Activated T-cell treated with anti-CD3 and anti-CD28 coated beads for 24 hours (primary cell): ENCODE measurements at regions not wholly inside any gene's neighbourhood (a gene's known extent, or its start where the extent isn't known, plus 50 kb on each side); places are given as distances from the start of the nearest gene placed in this dataset.
"Not testable (repeated sequence)": the region's sequence is repeated elsewhere in the genome, so short reads cannot be mapped to it uniquely, and the experiment has no call there.

Source experiments
- DNase-seq: peaks from one replicate; pipeline ENCODE4 v3.0.0-alpha.2; 2020; ENCODE audit warnings: low read depth

DNA sequence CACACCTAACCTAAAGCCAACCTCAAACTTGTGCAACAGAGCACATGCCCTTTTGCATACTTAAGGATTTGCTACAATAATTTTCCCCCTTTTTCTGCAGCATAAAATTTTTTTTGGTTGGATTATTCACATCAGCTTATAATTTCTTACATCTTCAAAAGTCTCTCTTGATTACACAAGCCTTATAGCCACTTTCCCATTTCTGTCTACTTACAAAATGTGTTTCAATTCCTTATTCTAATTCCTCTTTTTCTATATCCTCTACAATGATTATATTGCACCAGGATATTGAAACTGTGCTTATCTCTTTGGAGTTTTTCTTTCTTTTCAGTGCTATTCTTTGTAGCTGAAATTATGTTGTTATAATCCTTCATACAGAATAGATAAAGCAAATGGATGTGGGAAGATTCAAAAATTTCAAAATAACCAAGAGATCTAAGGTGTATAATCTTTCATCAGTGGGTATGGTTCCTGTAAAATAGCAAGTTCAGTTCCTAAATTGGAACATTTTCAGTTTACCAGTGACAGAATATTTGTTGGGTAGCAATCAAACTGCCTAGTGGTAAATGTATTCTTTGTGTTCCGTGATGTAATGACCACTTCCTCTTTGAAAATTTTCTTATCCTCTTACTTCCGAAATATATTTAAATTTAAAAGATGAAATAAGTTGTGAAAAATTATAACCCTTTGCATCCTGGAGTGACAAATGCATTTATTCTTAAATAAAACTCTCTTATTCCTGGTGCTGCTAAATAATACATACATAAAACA lies 386.8 kb upstream of the CHD1 start:
- DNase-seq: no peak

DNA sequence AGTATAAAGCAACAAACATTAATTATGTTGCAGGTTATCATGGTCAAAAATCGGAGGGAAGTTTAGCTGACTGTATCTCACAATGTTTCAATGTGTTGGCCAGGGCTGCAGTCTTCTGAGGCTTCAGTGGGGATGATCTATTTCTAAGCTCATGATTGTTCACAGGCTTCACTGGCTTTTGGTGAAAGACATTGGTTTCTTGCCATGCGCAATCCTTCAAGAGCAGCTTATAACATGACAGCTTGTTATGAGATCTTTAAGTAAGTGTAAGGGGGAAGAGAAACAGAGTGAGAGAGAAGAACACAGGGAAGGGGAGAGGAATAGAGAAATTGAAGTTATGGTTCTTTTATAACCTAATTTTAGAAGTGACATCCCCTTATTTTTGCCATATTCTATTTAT lies 385.9 kb upstream of the CHD1 start:
- DNase-seq: no peak

GRCh38 chr5:99308131-99308530 lies 379.3 kb upstream of the CHD1 start:
- no peak for DNase-seq

GRCh38 chr5:99305045-99305580 lies 376.3 kb upstream of the CHD1 start:
- DNase-seq: no peak

GRCh38 chr5:99285606-99286005 lies 356.8 kb upstream of the CHD1 start:
- no peak for DNase-seq

GRCh38 chr5:99275128-99275527 lies 346.3 kb upstream of the CHD1 start:
- DNase-seq: no peak

- no peak for DNase-seq
These were observed 343.8 kb upstream of the CHD1 start for GRCh38 chr5:99272576-99272975.

- no peak for DNase-seq
These were observed 330.0 kb upstream of the CHD1 start for GRCh38 chr5:99258819-99259218.

DNA sequence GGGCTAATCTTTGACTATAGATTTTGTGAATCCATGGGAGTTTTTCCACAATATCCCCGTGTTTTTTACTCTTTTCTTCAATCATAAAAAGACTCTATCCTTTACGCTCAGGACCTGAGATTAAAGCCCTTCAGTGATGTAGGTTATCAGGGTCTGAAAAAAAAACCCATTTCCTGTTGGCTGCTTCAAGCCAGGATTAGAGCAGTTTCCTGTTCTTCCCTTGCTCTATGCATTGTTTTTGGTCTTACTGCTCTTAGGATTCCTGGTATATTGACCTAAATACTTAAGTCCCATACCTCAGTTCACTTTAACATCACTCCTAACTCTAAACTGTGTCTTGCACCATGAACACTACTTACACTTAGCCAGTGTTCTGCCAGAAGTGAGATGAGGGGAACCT lies 319.3 kb upstream of the CHD1 start:
- DNase-seq: no peak

GRCh38 chr5:99247346-99247745 lies 318.5 kb upstream of the CHD1 start:
- no peak for DNase-seq

- no peak for DNase-seq
These were observed 314.3 kb upstream of the CHD1 start for GRCh38 chr5:99243111-99243510.

GRCh38 chr5:99239826-99240360 lies 311.1 kb upstream of the CHD1 start:
- no peak for DNase-seq

DNA sequence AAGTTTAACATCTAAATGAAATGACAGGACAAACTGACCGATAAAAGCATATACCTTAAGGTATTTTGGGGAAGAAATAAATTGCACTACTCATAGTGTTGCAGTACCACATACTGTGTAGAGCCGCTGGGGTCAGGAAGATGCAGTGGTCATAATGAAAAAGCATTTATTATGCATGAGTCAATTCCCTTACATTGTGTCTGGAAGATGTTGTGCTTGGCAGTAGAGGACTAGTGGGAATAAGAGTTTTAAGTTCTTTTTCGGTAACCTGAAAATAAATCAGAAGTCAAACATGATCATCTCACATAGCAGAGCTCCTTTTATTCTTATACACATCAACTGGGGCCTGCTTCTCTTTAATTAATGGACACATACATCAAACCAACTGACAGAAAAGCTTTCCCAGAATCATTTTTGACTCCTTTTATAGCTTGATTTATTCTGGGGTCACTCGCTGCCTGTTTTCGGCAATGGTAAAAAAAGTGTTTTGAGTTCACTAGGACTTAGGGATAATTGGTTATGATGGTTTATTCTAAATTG lies 262.5 kb upstream of the CHD1 start:
- DNase-seq: no peak

- DNase-seq: no peak
These were observed 258.8 kb upstream of the CHD1 start for GRCh38 chr5:99187611-99188010.

DNA sequence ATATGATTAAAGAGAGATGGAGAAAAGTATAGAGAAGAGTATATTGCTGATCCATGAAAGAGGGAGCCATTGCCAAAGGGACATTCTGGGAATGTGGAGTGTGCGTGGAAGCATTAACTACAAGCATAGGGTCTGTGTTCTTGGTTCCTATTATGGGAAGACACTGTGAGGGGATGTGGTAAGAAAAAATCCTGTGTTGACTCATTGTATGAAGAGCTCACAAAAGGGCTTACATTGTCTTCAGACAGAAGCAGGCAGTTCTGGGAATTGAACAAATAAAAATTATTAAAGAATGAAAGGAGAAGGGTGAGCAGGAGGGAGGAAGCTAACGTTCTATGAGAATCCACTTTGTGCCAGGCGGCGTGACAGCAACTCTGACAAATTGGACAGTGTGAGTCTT lies 250.4 kb upstream of the CHD1 start:
- no peak for DNase-seq

DNA sequence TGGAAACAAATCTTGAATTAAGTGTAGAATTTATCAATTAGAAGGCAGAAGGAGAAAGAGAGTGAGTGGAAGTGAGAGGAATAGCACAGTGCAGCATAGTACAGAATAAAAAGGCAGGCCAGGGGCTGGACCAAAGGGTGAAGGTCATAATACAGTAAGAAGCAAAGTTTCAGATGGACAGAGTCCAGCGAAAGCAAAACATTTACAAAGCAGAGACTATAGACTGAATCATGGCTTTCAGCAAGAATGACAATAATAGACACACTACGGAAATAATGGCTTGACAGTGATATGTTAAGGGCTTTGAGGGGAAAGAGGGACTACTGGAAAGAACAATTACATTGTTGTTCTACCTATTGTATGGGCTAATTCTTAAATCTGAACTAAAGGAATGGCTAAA lies 249.0 kb upstream of the CHD1 start:
- no peak for DNase-seq

- DNase-seq: no peak
These were observed 247.4 kb upstream of the CHD1 start for GRCh38 chr5:99176186-99176585.

GRCh38 chr5:99169309-99169708 lies 240.5 kb upstream of the CHD1 start:
- DNase-seq: no peak

DNA sequence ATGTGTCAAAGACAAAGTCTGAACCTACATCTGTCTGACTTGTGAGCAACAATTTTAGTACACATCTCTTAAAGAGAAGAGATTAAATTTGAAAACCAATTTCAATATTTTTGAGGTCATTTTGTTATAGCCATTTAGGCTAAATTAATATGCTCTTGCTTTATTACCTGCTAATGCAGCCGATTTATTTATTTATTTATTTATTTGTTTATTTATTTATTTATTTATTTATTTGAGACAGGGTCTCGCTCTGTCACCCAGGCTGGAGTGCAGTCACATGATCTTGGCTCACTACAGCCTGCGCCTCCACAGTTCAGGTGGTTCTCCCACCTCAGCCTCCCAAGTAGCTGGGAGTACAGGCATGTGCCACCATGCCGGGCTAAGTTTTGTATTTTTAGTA lies 232.7 kb upstream of the CHD1 start:
- not testable (repeated sequence) for DNase-seq

DNA sequence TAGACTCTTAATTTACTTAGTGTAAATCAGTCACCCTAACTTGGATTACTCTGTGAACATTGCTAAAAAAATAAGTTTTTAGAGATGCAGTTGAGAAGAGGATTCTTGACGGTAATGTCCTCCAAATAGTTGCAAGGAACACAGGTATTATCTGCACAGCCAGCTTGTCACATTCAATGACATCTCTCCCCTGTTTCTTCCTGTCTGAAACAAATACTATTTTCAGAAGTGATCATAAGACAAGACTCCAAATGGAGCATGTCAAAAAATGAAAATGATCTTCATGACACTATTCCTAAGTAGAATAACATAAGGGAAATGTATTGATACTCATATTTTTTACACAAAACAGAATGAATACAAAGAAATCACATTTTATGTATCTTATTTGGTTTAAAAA lies 227.9 kb upstream of the CHD1 start:
- DNase-seq: no peak

GRCh38 chr5:99143283-99143795 lies 214.5 kb upstream of the CHD1 start:
- not testable (repeated sequence) for DNase-seq

DNA sequence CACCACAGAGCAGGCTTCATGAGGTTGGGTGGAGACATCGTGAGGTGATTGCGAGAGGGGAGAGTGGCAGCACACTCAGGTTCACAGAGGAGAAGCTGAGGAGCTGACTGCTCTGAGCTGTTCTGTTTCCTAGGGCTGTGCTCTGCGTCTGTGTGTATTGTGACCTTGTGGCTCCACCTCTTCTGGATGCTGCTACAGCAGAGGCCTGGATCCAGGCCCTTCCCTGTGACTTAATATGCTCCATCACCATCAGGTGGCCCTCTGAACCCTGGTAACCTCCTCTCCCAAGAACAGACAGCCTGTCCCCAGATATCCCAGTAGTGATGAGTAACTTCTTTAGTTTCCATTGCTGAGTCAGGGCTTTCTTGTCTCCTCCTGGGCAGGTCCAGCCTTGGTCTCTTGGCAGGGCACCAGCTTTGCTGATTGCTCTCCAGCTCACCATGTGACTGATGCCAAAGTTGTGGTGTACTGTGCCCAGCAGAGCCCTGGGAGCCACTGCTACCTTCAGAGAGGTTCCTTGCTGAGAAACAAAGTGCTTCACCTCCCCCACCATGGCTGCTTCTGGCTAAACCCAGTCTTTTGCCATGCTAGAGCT lies 212.8 kb upstream of the CHD1 start:
- no peak for DNase-seq

- no peak for DNase-seq
These were observed 210.1 kb upstream of the CHD1 start for GRCh38 chr5:99138911-99139310.
